BJ (cell line): ENCODE measurements at regions not wholly inside any gene's neighbourhood (a gene's known extent, or its start where the extent isn't known, plus 50 kb on each side); places are given as distances from the start of the nearest gene placed in this dataset. TPM values are rescaled to one million over a fixed set of nuclear protein-coding genes. Genes with fewer than 3 reads are reported as not detected.

ENCODE experiments used
- CTCF ChIA-PET: fragments of 350-600 bp; formaldehyde crosslinking; extraction: SDS; loops from one replicate; lab custom pipeline; 2021; ENCODE audit warnings: antibody characterized with exemption, inconsistent platforms; lab: Yijun Ruan, JAX
- POLR2A ChIA-PET: fragments of 300-600 bp; sonication (Branson Sonifier 250); formaldehyde crosslinking; extraction: SDS; loops from one replicate; lab custom pipeline; 2021; ENCODE audit warnings: antibody characterized with exemption; lab: Charles Lee
- DNase-seq: peaks from one replicate; pipeline ENCODE4 v3.0.0-alpha.2; 2011; ENCODE audit warnings: low read depth
- H3K27me3 ChIP-seq: 2 replicates; pipeline ENCODE4 v1.6.0; 2011; ENCODE audit warnings: low read length; ENCODE audit not compliant: control insufficient read depth, insufficient read depth
- H3K36me3 ChIP-seq: 2 replicates; pipeline ENCODE4 v1.5.1; 2011; ENCODE audit warnings: low read length; ENCODE audit not compliant: control insufficient read depth, insufficient read depth
- H3K4me3 ChIP-seq: 2 replicates; pipeline ENCODE4 v1.5.1; 2011; ENCODE audit warnings: low read depth, mild to moderate bottlenecking, control low read depth, low read length
- small RNA-seq: library from RNA; depleted of rRNA; stranded (forward); fragments of <200 nt; gene quantifications from one replicate; pipeline ENCODE3, GENCODE V24; 2012; ENCODE audit warnings: low replicate concordance, low read depth; ENCODE audit not compliant: insufficient read length
- TF ChIP-seq, protein P1 (sequence below): IDR thresholded peaks from 2 replicates; pipeline ENCODE4 v1.5.1; 2011; ENCODE audit warnings: low read depth, mild to moderate bottlenecking, control low read depth, inconsistent platforms, low read length, moderate library complexity; ENCODE audit not compliant: insufficient read depth

DNA sequence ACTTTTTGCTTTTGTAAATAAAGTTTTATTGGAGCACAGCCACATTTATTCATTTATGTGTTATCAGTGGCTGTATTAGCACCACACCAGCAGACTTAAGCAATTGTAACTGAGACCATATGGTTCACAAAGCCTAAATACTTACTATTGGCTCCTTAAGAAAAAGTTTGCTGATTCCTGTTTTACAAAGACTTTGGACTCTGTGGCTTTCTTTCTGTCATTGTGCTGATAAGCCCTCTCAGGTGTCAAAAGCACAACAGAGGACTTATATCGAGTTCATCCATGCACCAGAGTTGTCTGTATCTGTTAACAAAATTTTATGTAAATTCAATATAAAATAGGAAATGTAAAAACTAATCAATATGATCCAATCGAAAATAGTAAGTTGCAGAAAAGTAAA, 55.6 kb upstream of the PCSK5 start:
- TF ChIP-seq, protein P1, sequence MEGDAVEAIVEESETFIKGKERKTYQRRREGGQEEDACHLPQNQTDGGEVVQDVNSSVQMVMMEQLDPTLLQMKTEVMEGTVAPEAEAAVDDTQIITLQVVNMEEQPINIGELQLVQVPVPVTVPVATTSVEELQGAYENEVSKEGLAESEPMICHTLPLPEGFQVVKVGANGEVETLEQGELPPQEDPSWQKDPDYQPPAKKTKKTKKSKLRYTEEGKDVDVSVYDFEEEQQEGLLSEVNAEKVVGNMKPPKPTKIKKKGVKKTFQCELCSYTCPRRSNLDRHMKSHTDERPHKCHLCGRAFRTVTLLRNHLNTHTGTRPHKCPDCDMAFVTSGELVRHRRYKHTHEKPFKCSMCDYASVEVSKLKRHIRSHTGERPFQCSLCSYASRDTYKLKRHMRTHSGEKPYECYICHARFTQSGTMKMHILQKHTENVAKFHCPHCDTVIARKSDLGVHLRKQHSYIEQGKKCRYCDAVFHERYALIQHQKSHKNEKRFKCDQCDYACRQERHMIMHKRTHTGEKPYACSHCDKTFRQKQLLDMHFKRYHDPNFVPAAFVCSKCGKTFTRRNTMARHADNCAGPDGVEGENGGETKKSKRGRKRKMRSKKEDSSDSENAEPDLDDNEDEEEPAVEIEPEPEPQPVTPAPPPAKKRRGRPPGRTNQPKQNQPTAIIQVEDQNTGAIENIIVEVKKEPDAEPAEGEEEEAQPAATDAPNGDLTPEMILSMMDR, result no peak
- H3K4me3 ChIP-seq, result no peak overlapping the region
- H3K36me3 ChIP-seq, result no peaks in the 10 kb centered on the region
- POLR2A ChIA-PET, result no interaction called here
- DNase-seq, result no peak
- no peaks in the 10 kb centered on the region for H3K27me3 ChIP-seq
- CTCF ChIA-PET, result no interaction called here

Small RNA genes in the stretch of these regions (small RNA-seq; reads per million reads assigned to genes)
- not detected for gene RNU6-1228P
